ENCODE measurements at regions not wholly inside any gene's neighbourhood (a gene's known extent, or its start where the extent isn't known, plus 50 kb on each side); places are given as distances from the start of the nearest gene placed in this dataset.

DNA sequence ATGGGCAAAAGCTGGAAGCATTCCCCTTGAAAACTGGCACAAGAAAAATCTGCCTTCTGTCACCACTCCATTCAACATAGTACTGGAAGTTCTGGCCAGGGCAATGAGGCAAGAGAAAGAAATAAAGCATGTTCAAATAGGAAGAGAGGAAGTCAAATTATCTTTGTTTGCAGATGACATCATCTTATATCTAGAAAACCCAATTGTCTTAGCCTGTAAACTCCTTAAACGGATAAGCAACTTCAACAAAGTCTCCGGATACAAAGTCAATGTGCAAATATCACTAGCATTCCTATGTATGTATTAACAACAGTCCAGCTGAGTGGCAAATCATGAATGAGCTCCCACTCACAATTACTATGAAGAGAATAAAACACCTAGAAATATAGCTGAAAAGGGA is 1579.3 kb downstream of the SUCLG1 start:
- Histone ChIP-seq H3K27me3 (no peaks in the 10 kb centered on the region), H3K4me1 (no peaks in the 10 kb centered on the region), H3K27ac (no peak overlapping the region), H3K9ac (ENCODE audit: low read depth in 2 of 2, low read length in 2 of 2) (no peak overlapping the region), H3K4me3 (no peak overlapping the region), H3K36me3 (no peaks in the 10 kb centered on the region), H3K9me3 (no peaks in the 10 kb centered on the region)
- TF ChIP-seq CTCF (IDR thresholded peaks at IDR 0.05), result no peak
- DNase-seq, result no peak
- intact Hi-C loops (cut with DNase I), result no loop called here

- H3K9me3 ChIP-seq, result no peaks in the 10 kb centered on the region
- DNase-seq, result no peak
- no peak overlapping the region for H3K4me3 ChIP-seq
Observed at GRCh38 chr2:82875858-82876257, 1583.2 kb downstream of the SUCLG1 start.

GRCh38 chr2:82857967-82858366 is 1601.1 kb downstream of the SUCLG1 start:
- no peak for DNase-seq
- H3K4me1 ChIP-seq, result no peaks in the 10 kb centered on the region
- H3K27ac ChIP-seq, result no peak overlapping the region
- H3K36me3 ChIP-seq, result no peaks in the 10 kb centered on the region
- H3K4me3 ChIP-seq, result no peak overlapping the region
- intact Hi-C loops (cut with DNase I), result no loop called here
- no peaks in the 10 kb centered on the region for H3K9me3 ChIP-seq
- no peak overlapping the region for H3K9ac ChIP-seq (ENCODE audit: low read depth in 2 of 2, low read length in 2 of 2)
- no peak for TF ChIP-seq CTCF (IDR thresholded peaks at IDR 0.05)
- no peaks in the 10 kb centered on the region for H3K27me3 ChIP-seq

More at GRCh38 chr2:82875858-82876257, 1583.2 kb downstream of the SUCLG1 start:
- Histone ChIP-seq H3K36me3 (no peaks in the 10 kb centered on the region), H3K27me3 (no peaks in the 10 kb centered on the region), H3K4me1 (no peaks in the 10 kb centered on the region), H3K27ac (no peak overlapping the region), H3K9ac (ENCODE audit: low read depth in 2 of 2, low read length in 2 of 2) (no peak overlapping the region)
- intact Hi-C loops (cut with DNase I), result no loop called here
- no peak for TF ChIP-seq CTCF (IDR thresholded peaks at IDR 0.05)

GRCh38 chr2:82853299-82853698 is 1605.8 kb downstream of the SUCLG1 start:
- intact Hi-C loops (cut with DNase I), result no loop called here
- no peaks in the 10 kb centered on the region for H3K36me3 ChIP-seq
- no peak for DNase-seq

GRCh38 chr2:82852787-82853186 is 1606.3 kb downstream of the SUCLG1 start:
- TF ChIP-seq CTCF (IDR thresholded peaks at IDR 0.05), result no peak
- no peaks in the 10 kb centered on the region for H3K36me3 ChIP-seq
- no peak overlapping the region for H3K9ac ChIP-seq (ENCODE audit: low read depth in 2 of 2, low read length in 2 of 2)
- H3K27me3 ChIP-seq, result no peaks in the 10 kb centered on the region
- H3K4me3 ChIP-seq, result no peak overlapping the region
- H3K4me1 ChIP-seq, result no peaks in the 10 kb centered on the region
- intact Hi-C loops (cut with DNase I), result no loop called here
- no peak for DNase-seq
- no peak overlapping the region for H3K27ac ChIP-seq
- no peaks in the 10 kb centered on the region for H3K9me3 ChIP-seq

More at GRCh38 chr2:82853299-82853698, 1605.8 kb downstream of the SUCLG1 start:
- no peaks in the 10 kb centered on the region for H3K4me1 ChIP-seq
- H3K4me3 ChIP-seq, result no peak overlapping the region
- H3K9ac ChIP-seq (ENCODE audit: low read depth in 2 of 2, low read length in 2 of 2), result no peak overlapping the region
- no peak for TF ChIP-seq CTCF (IDR thresholded peaks at IDR 0.05)
- no peaks in the 10 kb centered on the region for H3K27me3 ChIP-seq
- H3K9me3 ChIP-seq, result no peaks in the 10 kb centered on the region
- no peak overlapping the region for H3K27ac ChIP-seq

GRCh38 chr2:82848285-82848684 is 1610.8 kb downstream of the SUCLG1 start:
- Histone ChIP-seq H3K27me3 (no peaks in the 10 kb centered on the region), H3K4me3 (no peak overlapping the region), H3K4me1 (no peaks in the 10 kb centered on the region), H3K9me3 (no peaks in the 10 kb centered on the region), H3K36me3 (no peaks in the 10 kb centered on the region), H3K27ac (no peak overlapping the region), H3K9ac (ENCODE audit: low read depth in 2 of 2, low read length in 2 of 2) (no peak overlapping the region)
- no peak for DNase-seq
- intact Hi-C loops (cut with DNase I), result no loop called here
- no peak for TF ChIP-seq CTCF (IDR thresholded peaks at IDR 0.05)
